HG03175 (cell line): ENCODE measurements at regions not wholly inside any gene's neighbourhood (a gene's known extent, or its start where the extent isn't known, plus 50 kb on each side); places are given as distances from the start of the nearest gene placed in this dataset.
A peak's percentile ranks its signal among the peaks of the same experiment; 100 is the strongest.

Source experiments
- ATAC-seq: cut with Tn5 transposase; IDR thresholded peaks from one replicate; pipeline ENCODE4 v1.9.1; 2021; ENCODE audit warnings: mild to moderate bottlenecking, moderate library complexity; ENCODE audit not compliant: unreplicated experiment

DNA sequence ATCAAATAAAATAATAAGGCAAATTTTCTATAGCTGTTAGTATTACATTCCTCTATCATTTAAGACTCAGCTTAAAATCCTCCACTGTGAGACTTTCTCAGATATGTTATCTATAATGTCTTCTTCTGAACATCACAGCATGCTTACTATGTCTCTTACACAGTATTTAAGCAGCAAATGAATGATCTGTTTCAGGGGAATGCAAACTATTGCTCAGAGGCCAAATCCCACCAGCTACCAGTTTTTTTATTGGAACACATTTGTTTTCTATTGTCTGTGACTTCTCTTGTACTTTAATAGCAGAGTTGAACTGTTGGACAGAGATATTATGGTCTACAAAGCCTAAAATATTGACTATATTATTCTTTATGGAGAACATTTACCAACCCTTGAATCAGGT lies 59.6 kb downstream of the C3orf38 start:
- no peak for ATAC-seq

DNA sequence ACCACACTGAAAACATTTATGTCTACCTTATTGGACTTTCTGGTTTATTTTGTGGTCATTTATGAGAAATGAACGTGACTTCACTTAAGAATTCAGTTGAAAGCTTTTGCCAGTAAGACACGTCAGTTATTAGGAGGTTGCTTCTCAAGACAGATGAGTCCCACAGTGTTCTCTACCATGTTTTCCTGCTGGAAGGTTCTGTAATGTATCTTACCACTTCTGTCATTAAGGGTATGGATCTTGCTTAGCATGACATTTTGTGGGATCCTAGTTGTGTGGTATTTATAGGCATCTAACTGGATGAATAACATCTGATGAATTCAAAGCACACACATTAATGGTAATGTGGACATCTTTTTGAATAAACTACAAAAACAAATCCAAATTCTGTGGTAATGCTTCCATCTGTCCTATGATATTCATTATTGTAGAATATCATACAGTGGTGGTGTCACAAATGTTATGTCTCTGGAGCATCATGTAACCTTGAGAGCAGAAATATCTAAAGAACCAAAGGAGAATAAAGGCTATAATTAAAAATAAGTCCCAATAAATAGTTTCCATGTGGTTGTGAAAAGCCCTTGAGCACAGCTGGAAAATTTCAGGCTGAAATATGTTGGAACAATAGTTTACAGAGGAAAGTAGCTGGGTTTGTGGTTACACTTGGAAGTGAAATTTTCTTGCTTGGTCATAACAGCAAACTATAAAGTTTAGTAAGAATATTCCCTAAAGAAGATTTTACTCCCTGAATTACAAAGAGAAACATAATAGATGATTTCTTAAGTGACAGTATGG lies 61.5 kb downstream of the C3orf38 start:
- ATAC-seq, result no peak

- peak; percentile 76 for ATAC-seq
Observed at GRCh38 chr3:88219138-88219792, 69.5 kb downstream of the C3orf38 start.

DNA sequence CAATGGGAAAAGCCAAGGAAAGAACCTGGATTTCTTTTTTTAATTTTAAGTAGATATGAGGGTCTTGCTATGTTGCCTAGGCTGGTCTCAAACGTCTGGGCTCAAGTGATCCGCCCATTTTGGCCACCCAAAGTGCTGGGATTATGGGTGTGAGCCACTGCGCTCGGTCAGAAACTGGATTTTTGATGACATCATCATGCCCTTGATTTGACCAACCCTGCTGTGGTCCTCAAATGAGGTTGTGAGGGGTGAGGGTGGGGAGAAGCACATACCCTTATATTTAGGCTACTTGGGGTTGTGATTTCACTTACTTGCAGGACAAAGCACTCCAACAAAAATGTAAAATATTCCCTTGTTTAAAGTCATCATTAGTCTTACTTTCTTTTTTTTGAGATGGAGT lies 70.4 kb downstream of the C3orf38 start:
- no peak for ATAC-seq

- no peak for ATAC-seq
Observed at GRCh38 chr3:88221726-88222125, 72.0 kb downstream of the C3orf38 start.

DNA sequence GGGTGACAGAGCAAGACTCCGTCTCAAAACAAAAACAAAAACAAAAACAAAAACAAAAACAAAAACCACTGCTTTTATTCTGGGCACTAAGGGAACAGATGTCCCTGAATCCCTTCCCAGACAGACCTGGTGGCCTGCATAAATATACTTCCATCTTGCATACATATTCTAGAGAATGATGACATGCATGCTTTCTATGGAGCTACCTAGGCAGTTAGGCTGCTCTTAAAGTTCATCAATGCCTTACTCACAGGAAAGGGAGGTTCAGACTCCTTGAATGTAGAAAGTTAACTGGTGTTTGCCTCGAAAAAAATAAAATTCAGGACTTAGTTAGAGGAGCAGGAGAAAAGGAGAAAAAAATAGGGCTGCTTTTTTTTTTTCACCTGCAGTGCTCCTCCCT lies 72.6 kb downstream of the C3orf38 start:
- no peak for ATAC-seq

DNA sequence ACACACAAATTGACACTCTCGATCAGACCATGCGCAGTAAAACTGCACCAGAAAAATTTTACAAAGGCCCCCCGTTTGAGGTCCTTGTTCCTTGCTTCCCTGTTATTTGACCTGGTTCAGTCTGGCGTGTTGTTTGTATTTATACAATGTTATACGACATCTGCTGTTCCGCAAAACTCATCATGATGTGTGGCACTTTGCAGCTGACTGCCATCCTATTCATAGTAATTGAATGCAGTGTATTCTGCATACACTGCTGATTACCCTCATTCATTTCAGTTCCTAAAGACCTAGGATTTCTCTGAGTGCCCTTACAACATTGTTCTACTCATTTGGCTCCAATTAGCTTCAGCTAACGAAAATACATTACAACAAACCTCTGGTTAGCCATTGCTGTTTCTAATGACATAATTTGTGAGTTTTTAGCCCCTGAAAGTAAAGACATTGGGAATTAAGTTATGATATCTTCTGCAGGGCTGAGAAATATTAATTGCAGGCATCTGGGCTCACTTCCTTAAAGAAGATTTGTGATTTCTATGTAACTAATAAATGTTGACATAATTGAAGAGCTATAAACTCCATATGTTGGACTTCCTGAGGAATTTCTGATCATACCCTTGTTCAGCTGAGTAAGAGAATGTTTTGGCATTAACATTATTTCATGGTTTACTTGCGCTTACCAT lies 75.7 kb downstream of the C3orf38 start:
- ATAC-seq, result no peak

DNA sequence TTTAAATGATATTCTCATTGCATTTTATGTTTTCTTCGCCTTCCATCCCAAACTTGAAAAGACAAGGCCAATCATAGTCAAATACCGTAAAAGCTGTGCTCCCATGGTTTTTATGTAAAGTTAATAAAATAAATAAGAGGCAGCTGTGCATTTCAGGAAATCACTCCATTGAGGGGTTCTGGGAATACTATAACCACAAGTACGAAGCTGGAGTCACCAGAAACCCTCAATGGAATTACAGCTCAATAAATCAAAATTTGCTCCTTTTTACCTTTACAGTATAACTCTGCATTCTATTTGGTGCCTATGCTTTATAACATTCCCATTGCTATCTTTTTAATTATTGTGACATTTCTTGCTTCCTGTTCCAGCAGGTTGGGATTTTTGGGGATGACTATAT lies 77.2 kb downstream of the C3orf38 start:
- no peak for ATAC-seq

DNA sequence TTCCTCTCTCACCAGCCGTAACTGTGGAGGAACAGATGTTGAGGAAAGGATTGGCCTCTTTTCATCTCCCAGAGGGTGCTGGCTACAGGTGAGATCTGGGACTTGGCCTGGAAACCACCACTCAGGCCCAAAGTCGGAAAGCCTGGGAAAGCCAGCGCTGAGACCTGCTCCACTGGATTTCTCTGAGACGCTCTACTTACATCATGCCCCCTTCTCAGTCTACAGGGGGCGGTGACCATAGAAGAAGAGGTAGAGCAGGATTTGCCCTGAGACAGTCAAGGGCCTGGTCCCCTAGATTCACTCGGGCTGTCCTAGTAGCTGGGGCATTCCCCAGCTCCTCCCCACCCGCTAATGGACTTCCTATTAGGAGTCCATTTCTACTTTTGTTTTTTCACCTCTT lies 80.9 kb downstream of the C3orf38 start:
- no peak for ATAC-seq

DNA sequence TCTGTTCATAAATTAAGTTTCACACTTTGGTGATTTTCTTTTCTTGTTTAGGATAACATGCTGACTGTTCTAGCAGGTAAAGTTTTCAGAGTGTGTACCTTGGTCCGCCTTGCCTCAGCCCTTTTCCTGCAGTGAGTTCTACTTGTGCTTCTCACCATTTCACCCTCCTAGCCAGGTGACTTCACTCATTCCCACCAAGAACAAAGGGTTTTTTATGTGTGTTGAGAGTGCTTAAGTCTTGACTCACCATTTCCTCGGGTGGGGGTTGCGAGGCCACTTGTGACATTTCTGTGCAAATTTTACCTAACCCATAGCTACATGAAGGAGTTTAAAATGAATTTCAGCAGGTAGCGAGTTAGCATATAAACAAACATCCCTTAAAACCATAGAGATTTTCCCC lies 81.4 kb downstream of the C3orf38 start:
- ATAC-seq, result no peak

- no peak for ATAC-seq
Observed at GRCh38 chr3:88231632-88232031, 81.9 kb downstream of the C3orf38 start.

- no peak for ATAC-seq
Observed at GRCh38 chr3:88235102-88235501, 85.3 kb downstream of the C3orf38 start.

GRCh38 chr3:88239870-88240269 lies 90.1 kb downstream of the C3orf38 start:
- ATAC-seq, result no peak

DNA sequence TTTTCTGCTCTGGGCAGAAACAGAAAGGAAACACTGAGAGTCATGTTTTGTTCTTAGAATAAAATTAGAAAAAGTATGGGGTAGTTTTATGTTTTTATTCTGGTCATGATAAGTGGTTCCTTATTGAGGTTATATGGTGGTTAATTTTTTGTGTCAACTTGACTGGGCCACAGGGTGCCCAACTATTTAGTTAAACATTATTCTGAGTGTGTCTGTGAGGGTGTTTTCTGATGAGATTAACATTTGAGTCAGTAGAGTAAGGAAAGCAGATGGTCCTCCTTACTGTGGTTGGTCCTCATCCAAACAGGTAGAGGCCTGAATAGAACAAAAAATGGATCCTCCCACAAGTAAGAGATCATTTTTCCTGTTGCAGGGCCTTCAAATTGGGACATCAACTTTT lies 98.9 kb downstream of the C3orf38 start:
- no peak for ATAC-seq

- ATAC-seq, result no peak
Observed at GRCh38 chr3:88259045-88259444, 109.3 kb downstream of the C3orf38 start.

- ATAC-seq, result no peak
Observed at GRCh38 chr3:88262527-88262926, 112.8 kb downstream of the C3orf38 start.

- ATAC-seq, result no peak
Observed at GRCh38 chr3:88263417-88264100, 113.8 kb downstream of the C3orf38 start.

GRCh38 chr3:88267441-88267840 lies 117.7 kb downstream of the C3orf38 start:
- ATAC-seq, result no peak

DNA sequence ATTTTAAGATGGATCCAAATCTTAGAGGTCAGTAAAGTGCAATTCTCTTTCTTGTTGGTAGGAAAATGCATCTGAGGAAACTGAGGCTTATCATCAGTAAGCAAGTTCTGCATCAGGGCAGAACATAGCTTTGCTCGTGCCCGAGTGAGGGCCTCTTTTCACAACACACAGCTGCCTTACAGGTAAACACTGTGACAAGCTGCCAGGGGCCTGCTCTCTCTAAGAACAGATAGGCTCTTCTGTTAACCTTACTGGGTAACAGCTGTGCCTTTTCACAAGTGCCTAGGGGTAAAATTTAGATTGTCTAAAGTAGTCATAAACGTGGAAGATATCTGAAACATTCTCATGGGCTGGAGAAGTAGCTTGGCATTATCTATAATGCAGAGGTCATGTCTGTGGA lies 118.1 kb downstream of the C3orf38 start:
- ATAC-seq, result no peak

DNA sequence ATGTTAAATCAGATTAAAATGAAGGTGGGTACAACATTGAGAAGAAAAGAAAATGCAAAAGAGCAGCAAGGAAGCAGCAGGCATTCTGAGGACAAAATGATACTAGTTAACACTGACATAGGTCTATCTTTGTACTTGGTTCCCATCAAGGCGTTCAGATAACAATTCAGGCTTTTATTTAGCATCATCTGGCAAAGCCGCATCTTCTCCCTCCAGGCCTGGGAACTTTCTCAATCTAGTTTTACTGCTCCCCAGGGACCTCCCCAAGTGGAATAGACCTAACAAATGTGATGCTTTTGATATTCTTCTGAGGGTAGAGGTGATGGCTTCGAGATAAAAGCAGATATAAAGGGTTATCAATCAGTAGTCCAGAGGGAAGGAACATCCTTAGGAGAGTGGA lies 130.6 kb downstream of the C3orf38 start:
- no peak for ATAC-seq

DNA sequence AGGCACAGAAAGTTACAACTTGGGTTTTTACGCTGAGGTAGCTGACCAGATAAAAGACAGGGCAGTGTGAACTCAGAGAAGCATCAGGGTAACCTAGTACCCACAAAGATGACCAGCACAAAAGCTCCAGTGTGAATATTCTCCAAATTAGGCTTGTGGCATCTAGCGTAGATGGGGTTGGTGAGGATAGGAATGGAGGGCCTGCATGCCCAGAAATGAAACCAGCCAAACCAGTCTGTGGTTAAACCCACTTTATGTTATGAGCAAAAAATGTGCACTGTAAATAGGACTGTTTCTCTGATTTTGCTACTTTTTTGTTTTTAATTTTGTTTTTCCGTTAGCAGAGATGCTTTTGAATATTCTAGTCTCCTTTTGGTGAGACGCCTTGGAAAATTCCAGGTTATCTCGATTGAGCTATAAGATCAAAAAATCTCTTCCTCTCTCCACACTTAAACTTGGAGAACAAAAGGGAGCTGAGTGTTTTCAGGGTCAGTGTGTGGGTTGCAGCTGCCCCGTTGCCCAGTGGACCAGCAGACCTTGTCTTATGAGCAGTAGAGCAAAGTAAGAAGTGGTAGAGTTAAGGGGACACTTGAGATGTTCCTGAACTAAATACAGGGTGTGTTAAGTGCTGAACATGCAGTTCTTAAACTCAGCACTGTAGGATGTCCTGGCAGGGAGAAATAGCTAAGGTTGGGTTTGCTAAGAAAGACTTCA lies 132.9 kb downstream of the C3orf38 start:
- no peak for ATAC-seq
